Naive thymus-derived CD8-positive, alpha-beta T cell (primary cell): ENCODE measurements at regions not wholly inside any gene's neighbourhood (a gene's known extent, or its start where the extent isn't known, plus 50 kb on each side); places are given as distances from the start of the nearest gene placed in this dataset.

Experiments used
- ATAC-seq, 2 donors: fragments of 150-1000 bp; cut with Tn5 transposase in 1 of 2; sonication (Bioruptor Pico), chemical (Tn5 transposase) in 1 of 2; 1 replicate in 1 of 2; 2 replicates in 1 of 2; pipeline ENCODE4 v1.10.0; 2021; ENCODE audit warnings: mild to moderate bottlenecking in 2 of 2, moderate library complexity in 2 of 2
- POLR2A ChIA-PET: fragments of 350-600 bp; sonication (Branson Sonifier 250); formaldehyde crosslinking; loops from one replicate; lab custom pipeline; 2021; ENCODE audit warnings: antibody characterized with exemption; lab: Charles Lee
- DNase-seq, 10 donors: peaks; one replicate each; pipeline versions ENCODE4 v3.0.0 to v3.0.0-alpha.2; 2020 to 2022
- H3K27ac Mint-ChIP-seq, 10 donors: one replicate each; pipeline ENCODE4 v1.8.0; 2020 to 2022; ENCODE audit warnings: mild to moderate bottlenecking in 10 of 10, mixed read lengths in 10 of 10, moderate library complexity in 4 of 10, inconsistent platforms in 1 of 10
- H3K27me3 Mint-ChIP-seq, 5 donors: one replicate each; pipeline ENCODE4 v1.8.0; 2021 to 2022; ENCODE audit warnings: mixed read lengths in 5 of 5
- H3K36me3 Mint-ChIP-seq, 3 donors: one replicate each; pipeline ENCODE4 v1.8.0; 2020 to 2022; ENCODE audit warnings: mixed read lengths in 3 of 3, mild to moderate bottlenecking in 2 of 3, inconsistent platforms in 1 of 3
- H3K4me1 Mint-ChIP-seq, 4 donors: one replicate each; pipeline ENCODE4 v1.8.0; 2021 to 2022; ENCODE audit warnings: mixed read lengths in 4 of 4
- H3K4me3 Mint-ChIP-seq, 10 donors: one replicate each; pipeline ENCODE4 v1.8.0; 2020 to 2022; ENCODE audit warnings: mild to moderate bottlenecking in 10 of 10, mixed read lengths in 10 of 10, moderate library complexity in 6 of 10, inconsistent platforms in 1 of 10
- H3K9me3 Mint-ChIP-seq, 9 donors: one replicate each; pipeline ENCODE4 v1.8.0; 2020 to 2022; ENCODE audit warnings: mixed read lengths in 9 of 9, mild to moderate bottlenecking in 3 of 9, inconsistent platforms in 1 of 9, moderate library complexity in 1 of 9

GRCh38 chr6:159118924-159119323 lies 50.3 kb upstream of the FNDC1 start:
- H3K27me3 Mint-ChIP-seq = no peaks in the 10 kb centered on the region
- DNase-seq (no peak), ATAC-seq (no peak)
- peaks cover 3 to 62% (median 5%) of the 10 kb centered on the region in 4 donors for H3K4me1 Mint-ChIP-seq
- H3K4me3 Mint-ChIP-seq = no peak overlapping the region
- no peaks in the 10 kb centered on the region for H3K36me3 Mint-ChIP-seq
- POLR2A ChIA-PET = interaction anchor here (1.3 to 1.6 kb wide), 2 partner anchors 9 kb away, joined by 4 read pairs; no protein-coding TSS in a partner anchor
- H3K9me3 Mint-ChIP-seq = no peaks in the 10 kb centered on the region
- H3K27ac Mint-ChIP-seq = no peak overlapping the region

GRCh38 chr6:159117563-159117962 lies 51.6 kb upstream of the FNDC1 start:
- DNase-seq (peak in 1 of 10 donors; percentile 65), ATAC-seq (peak in 1 of 2 donors; percentile 54)
- peak overlapping the region in 3 of 10 donors; percentile 7 to 78 (median 54) for H3K27ac Mint-ChIP-seq
- H3K9me3 Mint-ChIP-seq = no peaks in the 10 kb centered on the region
- H3K36me3 Mint-ChIP-seq = no peaks in the 10 kb centered on the region
- H3K4me3 Mint-ChIP-seq = peak overlapping the region in 1 of 10 donors; percentile 73
- no peaks in the 10 kb centered on the region for H3K27me3 Mint-ChIP-seq
- H3K4me1 Mint-ChIP-seq = peaks cover 3 to 66% (median 5%) of the 10 kb centered on the region in 4 donors
- POLR2A ChIA-PET = no interaction called here

- Mint-ChIP-seq H3K27me3 (no peaks in the 10 kb centered on the region), H3K36me3 (no peaks in the 10 kb centered on the region), H3K4me3 (peak overlapping the region in 1 of 10 donors; percentile 73), H3K4me1 (peaks cover 3 to 66% (median 5%) of the 10 kb centered on the region in 4 donors), H3K9me3 (no peaks in the 10 kb centered on the region), H3K27ac (peak overlapping the region in 1 of 10 donors; percentile 78)
- ATAC-seq (no peak), DNase-seq (no peak)
- POLR2A ChIA-PET = no interaction called here
These were observed 52.2 kb upstream of the FNDC1 start for GRCh38 chr6:159117046-159117445.

- Mint-ChIP-seq H3K27ac (peak overlapping the region in 1 of 10 donors; percentile 46), H3K27me3 (no peaks in the 10 kb centered on the region), H3K4me3 (peak overlapping the region in 1 of 10 donors; percentile 36), H3K4me1 (peaks cover 3 to 72% (median 5%) of the 10 kb centered on the region in 4 donors), H3K36me3 (no peaks in the 10 kb centered on the region), H3K9me3 (no peaks in the 10 kb centered on the region)
- POLR2A ChIA-PET = interaction anchor here (1.7 kb wide), 1 partner anchor 9 kb away, joined by 6 read pairs; no protein-coding TSS in a partner anchor
- DNase-seq (peak in 1 of 10 donors; percentile 32), ATAC-seq (peak in 1 of 2 donors; percentile 65)
These were observed 52.9 kb upstream of the FNDC1 start for GRCh38 chr6:159116343-159116742.

GRCh38 chr6:159114569-159114968 lies 54.6 kb upstream of the FNDC1 start:
- Mint-ChIP-seq H3K27ac (no peak overlapping the region), H3K9me3 (no peaks in the 10 kb centered on the region), H3K4me3 (no peak overlapping the region), H3K4me1 (peaks cover 10 to 80% (median 16%) of the 10 kb centered on the region in 4 donors), H3K36me3 (no peaks in the 10 kb centered on the region), H3K27me3 (no peaks in the 10 kb centered on the region)
- POLR2A ChIA-PET = interaction anchor here (1.7 kb wide), 1 partner anchor 8 kb away, joined by 6 read pairs; no protein-coding TSS in a partner anchor
- DNase-seq (no peak), ATAC-seq (no peak)

- ATAC-seq (no peak), DNase-seq (no peak)
- POLR2A ChIA-PET = interaction anchor here (0.5 kb wide), 1 partner anchor 381 kb away, joined by 3 read pairs; no protein-coding TSS in a partner anchor
- Mint-ChIP-seq H3K4me1 (peaks cover 15 to 82% (median 25%) of the 10 kb centered on the region in 4 donors), H3K36me3 (no peaks in the 10 kb centered on the region), H3K27ac (no peak overlapping the region), H3K9me3 (no peaks in the 10 kb centered on the region), H3K27me3 (no peaks in the 10 kb centered on the region), H3K4me3 (no peak overlapping the region)
These were observed 56.0 kb upstream of the FNDC1 start for GRCh38 chr6:159113223-159113622.

GRCh38 chr6:159112714-159113113 lies 56.5 kb upstream of the FNDC1 start:
- Mint-ChIP-seq H3K36me3 (no peaks in the 10 kb centered on the region), H3K9me3 (no peaks in the 10 kb centered on the region), H3K27me3 (no peaks in the 10 kb centered on the region), H3K27ac (no peak overlapping the region), H3K4me1 (peaks cover 19 to 84% (median 30%) of the 10 kb centered on the region in 4 donors), H3K4me3 (no peak overlapping the region)
- POLR2A ChIA-PET = no interaction called here
- DNase-seq (no peak), ATAC-seq (no peak)

GRCh38 chr6:159110748-159111147 lies 58.5 kb upstream of the FNDC1 start:
- POLR2A ChIA-PET = interaction anchor here (1.0 to 2.3 kb wide), 4 partner anchors 9 to 67 kb away, joined by 3 to 12 read pairs (median 5); partner anchors contain the start of gene TAGAP
- H3K27ac Mint-ChIP-seq = peak overlapping the region in 6 of 10 donors; percentile 0 to 73 (median 48)
- H3K4me1 Mint-ChIP-seq = peaks cover 32 to 84% (median 49%) of the 10 kb centered on the region in 4 donors
- peak overlapping the region in 3 of 10 donors; percentile 2 to 52 (median 19) for H3K4me3 Mint-ChIP-seq
- no peaks in the 10 kb centered on the region for H3K27me3 Mint-ChIP-seq
- no peaks in the 10 kb centered on the region for H3K36me3 Mint-ChIP-seq
- H3K9me3 Mint-ChIP-seq = no peaks in the 10 kb centered on the region
- DNase-seq = no peak
- ATAC-seq = no peak

- Mint-ChIP-seq H3K4me1 (peaks cover 32 to 84% (median 54%) of the 10 kb centered on the region in 4 donors), H3K9me3 (no peaks in the 10 kb centered on the region), H3K36me3 (no peaks in the 10 kb centered on the region), H3K4me3 (peak overlapping the region in 3 of 10 donors; percentile 17 to 60 (median 49)), H3K27ac (peak overlapping the region in 8 of 10 donors; percentile 39 to 87 (median 74)), H3K27me3 (no peaks in the 10 kb centered on the region)
- ATAC-seq (no peak), DNase-seq (peak in 8 of 10 donors; percentile 21 to 65 (median 46))
- POLR2A ChIA-PET = interaction anchor here (1.6 to 2.3 kb wide), 3 partner anchors 9 to 66 kb away, joined by 4 to 12 read pairs (median 6); partner anchors contain the start of gene TAGAP
These were observed 59.2 kb upstream of the FNDC1 start for GRCh38 chr6:159110013-159110412.

GRCh38 chr6:159109391-159109790 lies 59.8 kb upstream of the FNDC1 start:
- H3K9me3 Mint-ChIP-seq = no peaks in the 10 kb centered on the region
- DNase-seq = no peak
- peak overlapping the region in 8 of 10 donors; percentile 39 to 87 (median 76) for H3K27ac Mint-ChIP-seq
- POLR2A ChIA-PET = interaction anchor here (1.8 to 2.3 kb wide), 2 partner anchors 25 to 66 kb away, joined by 6 to 12 read pairs; partner anchors contain the start of gene TAGAP
- H3K27me3 Mint-ChIP-seq = no peaks in the 10 kb centered on the region
- H3K4me3 Mint-ChIP-seq = peak overlapping the region in 1 of 10 donors; percentile 30
- no peak for ATAC-seq
- H3K4me1 Mint-ChIP-seq = peaks cover 35 to 84% (median 60%) of the 10 kb centered on the region in 4 donors
- H3K36me3 Mint-ChIP-seq = no peaks in the 10 kb centered on the region

- peak overlapping the region; percentile 73 to 92 (median 82) for H3K4me3 Mint-ChIP-seq
- no peaks in the 10 kb centered on the region for H3K9me3 Mint-ChIP-seq
- H3K4me1 Mint-ChIP-seq = peaks cover 41 to 84% (median 69%) of the 10 kb centered on the region in 4 donors
- H3K27ac Mint-ChIP-seq = peak overlapping the region; percentile 70 to 97 (median 92)
- ATAC-seq = no peak
- POLR2A ChIA-PET = interaction anchor here (1.1 to 8.3 kb wide), 5 partner anchors 14 to 109 kb away, joined by 3 to 183 read pairs (median 29); partner anchors contain the start of genes RSPH3 and TAGAP
- no peaks in the 10 kb centered on the region for H3K36me3 Mint-ChIP-seq
- no peak for DNase-seq
- no peaks in the 10 kb centered on the region for H3K27me3 Mint-ChIP-seq
These were observed 60.7 kb upstream of the FNDC1 start for GRCh38 chr6:159108426-159108985.

GRCh38 chr6:159107451-159108260 lies 61.5 kb upstream of the FNDC1 start:
- H3K4me1 Mint-ChIP-seq = peaks cover 44 to 89% (median 74%) of the 10 kb centered on the region in 4 donors
- no peaks in the 10 kb centered on the region for H3K9me3 Mint-ChIP-seq
- no peaks in the 10 kb centered on the region for H3K27me3 Mint-ChIP-seq
- H3K4me3 Mint-ChIP-seq = peak overlapping the region; percentile 73 to 92 (median 82)
- ATAC-seq = peak; percentile 71 to 74
- H3K27ac Mint-ChIP-seq = peak overlapping the region; percentile 70 to 97 (median 92)
- H3K36me3 Mint-ChIP-seq = no peaks in the 10 kb centered on the region
- DNase-seq = peak; percentile 57 to 90 (median 69)
- POLR2A ChIA-PET = interaction anchor here (0.5 to 8.3 kb wide), 22 partner anchors 8 to 1125 kb away, joined by 3 to 183 read pairs (median 4); partner anchors contain the start of genes RSPH3, SOD2 and TAGAP
